Hepatocyte (in vitro differentiated cells): ENCODE measurements at regions not wholly inside any gene's neighbourhood (a gene's known extent, or its start where the extent isn't known, plus 50 kb on each side); places are given as distances from the start of the nearest gene placed in this dataset.

Experiments
- DNase-seq: peaks from one replicate; pipeline ENCODE4 v3.0.0-alpha.2; 2016; ENCODE audit warnings: low spot score
- H2AFZ ChIP-seq: fragments of 200-600 bp; sonication (generic); 2 replicates; pipeline ENCODE4 v1.6.0; 2016; ENCODE audit warnings: antibody characterized with exemption, mild to moderate bottlenecking
- H3K27ac ChIP-seq: fragments of 200-600 bp; sonication (generic); 2 replicates; pipeline ENCODE4 v1.5.1; 2016; ENCODE audit warnings: mild to moderate bottlenecking
- H3K27me3 ChIP-seq: fragments of 200-600 bp; sonication (generic); 2 replicates; pipeline ENCODE4 v1.6.1; 2016
- H3K36me3 ChIP-seq: fragments of 200-600 bp; sonication (generic); replicated peaks from 2 replicates; pipeline ENCODE4 v1.5.1; 2016; ENCODE audit warnings: low read depth; ENCODE audit not compliant: insufficient read depth
- H3K4me1 ChIP-seq: fragments of 200-600 bp; sonication (generic); 2 replicates; pipeline ENCODE4 v1.5.1; 2016; ENCODE audit warnings: mild to moderate bottlenecking, moderate library complexity; ENCODE audit not compliant: insufficient read depth
- H3K4me2 ChIP-seq: fragments of 200-600 bp; sonication (generic); 2 replicates; pipeline ENCODE4 v1.6.0; 2016
- H3K4me3 ChIP-seq: fragments of 200-600 bp; sonication (generic); 2 replicates; pipeline ENCODE4 v1.5.1; 2016; ENCODE audit warnings: mild to moderate bottlenecking
- H3K79me2 ChIP-seq: fragments of 200-600 bp; sonication (generic); 2 replicates; pipeline ENCODE4 v1.6.0; 2017; ENCODE audit warnings: mild to moderate bottlenecking
- H3K9me2 ChIP-seq: fragments of 200-600 bp; sonication (generic); replicated peaks from 2 replicates; pipeline ENCODE4 v1.6.0; 2017; ENCODE audit warnings: mild to moderate bottlenecking; ENCODE audit not compliant: insufficient read depth
- H3K9me3 ChIP-seq: fragments of 200-600 bp; sonication (generic); 2 replicates; pipeline ENCODE4 v1.5.1; 2016; ENCODE audit warnings: low read depth, mild to moderate bottlenecking
- H4K20me1 ChIP-seq: fragments of 200-600 bp; sonication (generic); 2 replicates; pipeline ENCODE4 v1.6.0; 2016; ENCODE audit warnings: mild to moderate bottlenecking; ENCODE audit not compliant: insufficient read depth, poor library complexity, severe bottlenecking
- CTCF ChIP-seq: fragments of 200-600 bp; sonication (generic); IDR thresholded peaks from 2 replicates; pipeline ENCODE4 v1.5.1; 2016; ENCODE audit warnings: antibody characterized with exemption, mild to moderate bottlenecking; ENCODE audit not compliant: poor library complexity
- EZH2 ChIP-seq: fragments of 200-600 bp; sonication (generic); IDR thresholded peaks from 2 replicates; pipeline ENCODE4 v1.6.1; 2016; ENCODE audit warnings: antibody characterized with exemption, mild to moderate bottlenecking, borderline replicate concordance
- EZH2phosphoT487 ChIP-seq: fragments of 200-600 bp; sonication (generic); IDR thresholded peaks from one replicate; pipeline ENCODE4 v1.6.1; 2018; ENCODE audit warnings: antibody characterized with exemption, mild to moderate bottlenecking, low read depth, moderate library complexity; ENCODE audit not compliant: unreplicated experiment, severe bottlenecking
- WGBS: methylation state at CpG from one replicate; pipeline ENCODE4 v1.1.6; 2016; ENCODE audit warnings: low lambda C conversion rate; ENCODE audit errors: missing lambda C conversion rate; 5-methylcytosine and 5-hydroxymethylcytosine counted together

GRCh38 chr18:43514747-43515146 is 237.5 kb upstream of the SYT4 start:
- no peaks in the 10 kb centered on the region for H3K9me3 ChIP-seq
- no peak overlapping the region for H3K4me2 ChIP-seq
- H3K27me3 ChIP-seq: no peaks in the 10 kb centered on the region
- 87% methylated on average over 8 of the region's 8 CpGs for WGBS
- H3K79me2 ChIP-seq: no peaks in the 10 kb centered on the region
- H3K27ac ChIP-seq: no peak overlapping the region
- H4K20me1 ChIP-seq: no peaks in the 10 kb centered on the region
- DNase-seq: no peak
- TF ChIP-seq EZH2 (no peak), CTCF (no peak), EZH2phosphoT487 (no peak)
- H3K4me1 ChIP-seq: no peaks in the 10 kb centered on the region
- no peak overlapping the region for H2AFZ ChIP-seq
- no peaks in the 10 kb centered on the region for H3K36me3 ChIP-seq
- no peaks in the 10 kb centered on the region for H3K9me2 ChIP-seq
- H3K4me3 ChIP-seq: no peak overlapping the region

GRCh38 chr18:43515481-43515880 is 238.2 kb upstream of the SYT4 start:
- no peaks in the 10 kb centered on the region for H3K9me2 ChIP-seq
- no peaks in the 10 kb centered on the region for H3K27me3 ChIP-seq
- H3K36me3 ChIP-seq: no peaks in the 10 kb centered on the region
- H3K4me2 ChIP-seq: no peak overlapping the region
- TF ChIP-seq CTCF: no peak
- no peak for TF ChIP-seq EZH2phosphoT487
- TF ChIP-seq EZH2: no peak
- no peaks in the 10 kb centered on the region for H3K9me3 ChIP-seq
- no peaks in the 10 kb centered on the region for H4K20me1 ChIP-seq
- no peaks in the 10 kb centered on the region for H3K4me1 ChIP-seq
- no peak overlapping the region for H3K27ac ChIP-seq
- no peak for DNase-seq
- no peak overlapping the region for H3K4me3 ChIP-seq
- H2AFZ ChIP-seq: no peak overlapping the region
- WGBS: 79% methylated on average over 2 of the region's 2 CpGs
- H3K79me2 ChIP-seq: no peaks in the 10 kb centered on the region

GRCh38 chr18:43524260-43524659 is 247.0 kb upstream of the SYT4 start:
- H3K79me2 ChIP-seq: no peaks in the 10 kb centered on the region
- DNase-seq: no peak
- no peak overlapping the region for H3K4me2 ChIP-seq
- no peaks in the 10 kb centered on the region for H3K9me2 ChIP-seq
- no peaks in the 10 kb centered on the region for H3K4me1 ChIP-seq
- no peak overlapping the region for H3K27ac ChIP-seq
- H3K36me3 ChIP-seq: no peaks in the 10 kb centered on the region
- no peaks in the 10 kb centered on the region for H3K27me3 ChIP-seq
- TF ChIP-seq EZH2 (no peak), CTCF (no peak), EZH2phosphoT487 (no peak)
- H4K20me1 ChIP-seq: no peaks in the 10 kb centered on the region
- H3K9me3 ChIP-seq: no peaks in the 10 kb centered on the region
- H2AFZ ChIP-seq: no peak overlapping the region
- no peak overlapping the region for H3K4me3 ChIP-seq

DNA sequence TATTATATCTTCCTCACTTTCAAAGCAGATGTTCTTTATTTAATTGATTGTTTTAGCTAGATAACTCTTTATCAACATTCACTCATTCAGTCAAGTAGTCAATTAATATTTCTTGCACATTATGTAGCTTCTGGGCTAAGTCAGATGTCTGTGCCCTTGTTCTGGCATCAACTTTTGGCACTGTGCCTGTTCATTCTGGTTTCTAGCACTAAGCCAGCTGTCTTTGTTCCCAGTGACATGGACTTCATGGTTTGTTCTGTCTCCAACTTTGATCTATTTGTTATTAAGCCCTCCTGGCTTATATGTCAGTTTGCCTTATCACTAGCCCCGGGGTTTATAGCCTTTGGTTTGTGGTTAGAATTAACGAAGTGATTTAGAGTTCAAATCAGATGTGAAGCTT is 247.9 kb upstream of the SYT4 start:
- H3K36me3 ChIP-seq: no peaks in the 10 kb centered on the region
- H4K20me1 ChIP-seq: no peaks in the 10 kb centered on the region
- H3K79me2 ChIP-seq: no peaks in the 10 kb centered on the region
- H3K4me1 ChIP-seq: no peaks in the 10 kb centered on the region
- 27% methylated on average over 2 of the region's 2 CpGs for WGBS
- no peak for TF ChIP-seq EZH2phosphoT487
- no peak for TF ChIP-seq CTCF
- TF ChIP-seq EZH2: no peak
- H2AFZ ChIP-seq: no peak overlapping the region
- H3K27ac ChIP-seq: no peak overlapping the region
- no peak for DNase-seq
- H3K4me2 ChIP-seq: no peak overlapping the region
- H3K9me3 ChIP-seq: no peaks in the 10 kb centered on the region
- no peak overlapping the region for H3K4me3 ChIP-seq
- no peaks in the 10 kb centered on the region for H3K27me3 ChIP-seq
- no peaks in the 10 kb centered on the region for H3K9me2 ChIP-seq
